ENCODE measurements at regions not wholly inside any gene's neighbourhood (a gene's known extent, or its start where the extent isn't known, plus 50 kb on each side); places are given as distances from the start of the nearest gene placed in this dataset.

GRCh38 chr12:20063116-20063515, 305.2 kb upstream of the PDE3A start (continued):
- TF ChIP-seq, protein P1, sequence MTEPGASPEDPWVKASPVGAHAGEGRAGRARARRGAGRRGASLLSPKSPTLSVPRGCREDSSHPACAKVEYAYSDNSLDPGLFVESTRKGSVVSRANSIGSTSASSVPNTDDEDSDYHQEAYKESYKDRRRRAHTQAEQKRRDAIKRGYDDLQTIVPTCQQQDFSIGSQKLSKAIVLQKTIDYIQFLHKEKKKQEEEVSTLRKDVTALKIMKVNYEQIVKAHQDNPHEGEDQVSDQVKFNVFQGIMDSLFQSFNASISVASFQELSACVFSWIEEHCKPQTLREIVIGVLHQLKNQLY (CRISPR knock-in tag; IDR thresholded peaks at IDR 0.05): no peak
- TF ChIP-seq CBFB (CRISPR knock-in tag; IDR thresholded peaks at IDR 0.05; ENCODE audit: low read depth): no peak
- TF ChIP-seq, protein P2, sequence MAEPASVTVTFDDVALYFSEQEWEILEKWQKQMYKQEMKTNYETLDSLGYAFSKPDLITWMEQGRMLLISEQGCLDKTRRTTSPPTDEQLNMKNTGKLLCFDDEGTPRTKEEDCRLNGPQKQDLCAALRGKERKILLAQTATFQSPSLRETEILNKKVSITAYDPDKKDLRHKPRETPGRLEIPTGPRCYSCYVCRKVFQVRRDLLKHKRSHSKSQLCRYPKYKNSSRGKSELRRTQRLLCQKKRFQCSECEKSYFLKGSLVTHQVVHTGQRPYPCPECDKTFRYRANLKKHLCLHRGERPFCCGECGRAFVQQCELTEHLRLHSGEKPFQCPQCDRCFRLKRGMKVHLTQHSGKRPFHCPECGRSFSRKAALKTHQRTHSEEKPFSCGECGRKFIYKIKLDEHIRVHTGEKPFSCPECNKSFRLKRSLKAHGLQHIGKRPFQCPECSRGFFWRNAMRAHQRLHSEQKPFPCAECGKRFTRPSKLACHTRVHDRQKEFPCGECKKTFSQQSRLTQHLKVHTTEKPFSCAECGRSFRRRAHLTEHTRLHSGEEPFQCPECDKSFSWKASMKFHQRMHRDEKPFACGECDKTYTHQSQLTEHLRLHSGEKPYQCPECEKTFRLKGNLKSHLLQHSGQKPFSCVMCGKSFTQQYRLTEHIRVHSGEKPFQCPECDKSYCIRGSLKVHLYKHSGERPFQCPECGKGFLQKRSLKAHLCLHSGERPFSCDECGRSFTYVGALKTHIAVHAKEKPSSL (CRISPR knock-in tag; conservative IDR thresholded peaks at IDR 0.05): no peak
- no peak for TF ChIP-seq IRF1 (CRISPR knock-in tag; IDR thresholded peaks at IDR 0.05)
- TF ChIP-seq FOXJ3 (CRISPR knock-in tag; IDR thresholded peaks at IDR 0.05; ENCODE audit: borderline replicate concordance): no peak
- no peak for TF ChIP-seq FOXP1 (CRISPR knock-in tag; IDR thresholded peaks at IDR 0.05; ENCODE audit: borderline replicate concordance)
- TF ChIP-seq, protein P3, sequence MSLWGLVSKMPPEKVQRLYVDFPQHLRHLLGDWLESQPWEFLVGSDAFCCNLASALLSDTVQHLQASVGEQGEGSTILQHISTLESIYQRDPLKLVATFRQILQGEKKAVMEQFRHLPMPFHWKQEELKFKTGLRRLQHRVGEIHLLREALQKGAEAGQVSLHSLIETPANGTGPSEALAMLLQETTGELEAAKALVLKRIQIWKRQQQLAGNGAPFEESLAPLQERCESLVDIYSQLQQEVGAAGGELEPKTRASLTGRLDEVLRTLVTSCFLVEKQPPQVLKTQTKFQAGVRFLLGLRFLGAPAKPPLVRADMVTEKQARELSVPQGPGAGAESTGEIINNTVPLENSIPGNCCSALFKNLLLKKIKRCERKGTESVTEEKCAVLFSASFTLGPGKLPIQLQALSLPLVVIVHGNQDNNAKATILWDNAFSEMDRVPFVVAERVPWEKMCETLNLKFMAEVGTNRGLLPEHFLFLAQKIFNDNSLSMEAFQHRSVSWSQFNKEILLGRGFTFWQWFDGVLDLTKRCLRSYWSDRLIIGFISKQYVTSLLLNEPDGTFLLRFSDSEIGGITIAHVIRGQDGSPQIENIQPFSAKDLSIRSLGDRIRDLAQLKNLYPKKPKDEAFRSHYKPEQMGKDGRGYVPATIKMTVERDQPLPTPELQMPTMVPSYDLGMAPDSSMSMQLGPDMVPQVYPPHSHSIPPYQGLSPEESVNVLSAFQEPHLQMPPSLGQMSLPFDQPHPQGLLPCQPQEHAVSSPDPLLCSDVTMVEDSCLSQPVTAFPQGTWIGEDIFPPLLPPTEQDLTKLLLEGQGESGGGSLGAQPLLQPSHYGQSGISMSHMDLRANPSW (CRISPR knock-in tag; conservative IDR thresholded peaks at IDR 0.05; ENCODE audit: low read depth): no peak
- no peak for TF ChIP-seq ZNF423 (CRISPR knock-in tag; IDR thresholded peaks at IDR 0.05)
- TF ChIP-seq ZNF219 (CRISPR knock-in tag; IDR thresholded peaks at IDR 0.05; ENCODE audit: borderline replicate concordance): no peak
- TF ChIP-seq, protein P4, sequence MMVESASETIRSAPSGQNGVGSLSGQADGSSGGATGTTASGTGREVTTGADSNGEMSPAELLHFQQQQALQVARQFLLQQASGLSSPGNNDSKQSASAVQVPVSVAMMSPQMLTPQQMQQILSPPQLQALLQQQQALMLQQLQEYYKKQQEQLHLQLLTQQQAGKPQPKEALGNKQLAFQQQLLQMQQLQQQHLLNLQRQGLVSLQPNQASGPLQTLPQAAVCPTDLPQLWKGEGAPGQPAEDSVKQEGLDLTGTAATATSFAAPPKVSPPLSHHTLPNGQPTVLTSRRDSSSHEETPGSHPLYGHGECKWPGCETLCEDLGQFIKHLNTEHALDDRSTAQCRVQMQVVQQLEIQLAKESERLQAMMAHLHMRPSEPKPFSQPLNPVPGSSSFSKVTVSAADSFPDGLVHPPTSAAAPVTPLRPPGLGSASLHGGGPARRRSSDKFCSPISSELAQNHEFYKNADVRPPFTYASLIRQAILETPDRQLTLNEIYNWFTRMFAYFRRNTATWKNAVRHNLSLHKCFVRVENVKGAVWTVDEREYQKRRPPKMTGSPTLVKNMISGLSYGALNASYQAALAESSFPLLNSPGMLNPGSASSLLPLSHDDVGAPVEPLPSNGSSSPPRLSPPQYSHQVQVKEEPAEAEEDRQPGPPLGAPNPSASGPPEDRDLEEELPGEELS (CRISPR knock-in tag; IDR thresholded peaks at IDR 0.05): no peak
- TF ChIP-seq, protein P5, sequence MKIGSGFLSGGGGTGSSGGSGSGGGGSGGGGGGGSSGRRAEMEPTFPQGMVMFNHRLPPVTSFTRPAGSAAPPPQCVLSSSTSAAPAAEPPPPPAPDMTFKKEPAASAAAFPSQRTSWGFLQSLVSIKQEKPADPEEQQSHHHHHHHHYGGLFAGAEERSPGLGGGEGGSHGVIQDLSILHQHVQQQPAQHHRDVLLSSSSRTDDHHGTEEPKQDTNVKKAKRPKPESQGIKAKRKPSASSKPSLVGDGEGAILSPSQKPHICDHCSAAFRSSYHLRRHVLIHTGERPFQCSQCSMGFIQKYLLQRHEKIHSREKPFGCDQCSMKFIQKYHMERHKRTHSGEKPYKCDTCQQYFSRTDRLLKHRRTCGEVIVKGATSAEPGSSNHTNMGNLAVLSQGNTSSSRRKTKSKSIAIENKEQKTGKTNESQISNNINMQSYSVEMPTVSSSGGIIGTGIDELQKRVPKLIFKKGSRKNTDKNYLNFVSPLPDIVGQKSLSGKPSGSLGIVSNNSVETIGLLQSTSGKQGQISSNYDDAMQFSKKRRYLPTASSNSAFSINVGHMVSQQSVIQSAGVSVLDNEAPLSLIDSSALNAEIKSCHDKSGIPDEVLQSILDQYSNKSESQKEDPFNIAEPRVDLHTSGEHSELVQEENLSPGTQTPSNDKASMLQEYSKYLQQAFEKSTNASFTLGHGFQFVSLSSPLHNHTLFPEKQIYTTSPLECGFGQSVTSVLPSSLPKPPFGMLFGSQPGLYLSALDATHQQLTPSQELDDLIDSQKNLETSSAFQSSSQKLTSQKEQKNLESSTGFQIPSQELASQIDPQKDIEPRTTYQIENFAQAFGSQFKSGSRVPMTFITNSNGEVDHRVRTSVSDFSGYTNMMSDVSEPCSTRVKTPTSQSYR (CRISPR knock-in tag; IDR thresholded peaks at IDR 0.05): no peak

DNA sequence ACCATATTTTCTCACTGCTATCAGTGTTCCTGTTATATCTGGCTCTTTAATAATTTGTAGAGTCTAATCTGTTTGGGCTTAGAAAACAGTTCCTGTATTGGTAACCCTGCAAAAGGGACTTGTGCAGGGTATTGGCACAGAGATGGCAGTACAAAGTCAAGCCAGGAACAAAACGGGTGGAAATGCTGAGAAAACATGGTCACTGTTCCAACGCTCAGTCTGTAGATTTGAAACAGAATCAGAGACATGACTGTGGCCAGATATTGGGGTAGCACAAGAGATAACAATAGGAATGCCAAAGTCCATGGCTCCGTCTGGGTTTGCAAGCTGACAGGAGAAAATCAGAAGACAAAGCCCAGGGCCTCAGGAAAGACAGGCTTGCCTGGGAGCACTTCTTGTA, 290.7 kb upstream of the PDE3A start:
- H3K36me3 Mint-ChIP-seq: no peaks in the 10 kb centered on the region
- H3K27me3 Mint-ChIP-seq (ENCODE audit: low read depth): no peaks in the 10 kb centered on the region
- no peak overlapping the region for H3K27ac Mint-ChIP-seq
- no peak for ATAC-seq
- H3K4me3 Mint-ChIP-seq: no peak overlapping the region
- no peaks in the 10 kb centered on the region for H3K4me1 Mint-ChIP-seq
- DNase-seq (ENCODE audit: low spot score): no peak
- POLR2A ChIA-PET: no interaction called here
- CTCF ChIA-PET: no interaction called here
- peaks cover 4% of the 10 kb centered on the region for H3K9me3 Mint-ChIP-seq
- no peak for TF ChIP-seq SMAD3 (CRISPR knock-in tag; IDR thresholded peaks at IDR 0.05; ENCODE audit: borderline replicate concordance)
- TF ChIP-seq, protein P5 (CRISPR knock-in tag; IDR thresholded peaks at IDR 0.05): no peak
- no peak for TF ChIP-seq ETV6 (CRISPR knock-in tag; IDR thresholded peaks at IDR 0.05)
- no peak for TF ChIP-seq SMAD4 (CRISPR knock-in tag; IDR thresholded peaks at IDR 0.05)
- no peak for TF ChIP-seq ZNF232 (CRISPR knock-in tag; IDR thresholded peaks at IDR 0.05)
- no peak for TF ChIP-seq NFYB (CRISPR knock-in tag; conservative IDR thresholded peaks at IDR 0.05; ENCODE audit: low read depth)
- no peak for TF ChIP-seq ARID4B (CRISPR knock-in tag; IDR thresholded peaks at IDR 0.05; ENCODE audit: borderline replicate concordance)
